ENCODE measurements at regions not wholly inside any gene's neighbourhood (a gene's known extent, or its start where the extent isn't known, plus 50 kb on each side); places are given as distances from the start of the nearest gene placed in this dataset.

DNA sequence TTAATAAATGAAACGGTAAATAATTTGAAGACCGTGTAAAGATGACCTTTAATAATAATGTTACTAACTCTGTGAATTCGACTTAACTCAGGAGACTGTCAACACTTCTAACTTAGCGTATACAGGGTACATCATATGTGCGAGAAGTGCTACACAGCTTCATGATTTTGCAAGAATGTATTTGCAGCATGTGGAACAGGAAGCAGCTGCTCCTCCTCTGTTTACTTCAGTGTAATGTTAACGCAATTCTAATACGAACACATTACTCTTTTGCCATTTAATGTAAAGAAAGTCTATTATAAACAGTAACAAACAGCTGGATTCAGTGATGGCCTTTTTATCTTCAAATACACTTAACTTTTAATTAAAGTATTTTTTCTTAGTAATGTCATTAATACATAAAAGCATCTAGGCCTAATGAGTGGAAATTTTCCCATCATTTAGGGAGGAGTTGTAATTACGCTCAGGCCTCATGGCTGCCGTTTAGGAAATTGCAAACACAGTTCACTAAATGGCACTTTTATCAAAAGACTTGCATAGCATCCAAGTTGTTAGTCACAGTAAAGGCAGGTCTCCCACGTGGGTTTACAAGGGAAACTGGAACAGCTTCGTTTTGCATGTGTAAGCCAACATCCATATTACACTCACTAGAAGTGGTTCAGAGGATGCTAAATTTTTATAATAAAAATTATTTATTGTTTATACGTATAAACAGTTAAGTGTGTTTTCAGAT lies 635.7 kb downstream of the FBXO15 start:
- no peak for DNase-seq

DNA sequence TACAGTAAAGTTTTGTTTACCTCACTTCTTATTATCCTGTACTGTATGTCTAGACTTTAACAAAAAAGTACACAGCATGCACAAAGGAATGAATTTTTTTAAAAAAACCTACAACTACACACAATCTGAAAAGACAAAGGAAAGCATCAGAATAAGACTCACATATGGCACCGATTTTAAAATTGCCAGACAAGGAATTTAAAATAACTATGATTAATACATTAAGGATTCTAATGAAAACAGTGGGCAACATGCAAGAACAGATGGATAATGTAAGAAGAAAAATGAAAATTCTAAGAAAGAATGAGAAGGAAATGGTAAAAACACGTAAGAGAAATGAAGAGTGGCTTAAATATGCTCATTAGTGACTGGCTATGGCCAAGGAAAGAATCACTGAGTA lies 638.2 kb downstream of the FBXO15 start:
- no peak for DNase-seq

GRCh38 chr18:73503326-73503725 lies 635.5 kb upstream of the NETO1 start:
- no peak for DNase-seq

- DNase-seq: no peak
These were observed 620.2 kb upstream of the NETO1 start for GRCh38 chr18:73487966-73488365.

- no peak for DNase-seq
These were observed 617.4 kb upstream of the NETO1 start for GRCh38 chr18:73485166-73485565.

- no peak for DNase-seq
These were observed 615.1 kb upstream of the NETO1 start for GRCh38 chr18:73482901-73483300.

GRCh38 chr18:73479477-73479876 lies 611.7 kb upstream of the NETO1 start:
- DNase-seq: no peak

DNA sequence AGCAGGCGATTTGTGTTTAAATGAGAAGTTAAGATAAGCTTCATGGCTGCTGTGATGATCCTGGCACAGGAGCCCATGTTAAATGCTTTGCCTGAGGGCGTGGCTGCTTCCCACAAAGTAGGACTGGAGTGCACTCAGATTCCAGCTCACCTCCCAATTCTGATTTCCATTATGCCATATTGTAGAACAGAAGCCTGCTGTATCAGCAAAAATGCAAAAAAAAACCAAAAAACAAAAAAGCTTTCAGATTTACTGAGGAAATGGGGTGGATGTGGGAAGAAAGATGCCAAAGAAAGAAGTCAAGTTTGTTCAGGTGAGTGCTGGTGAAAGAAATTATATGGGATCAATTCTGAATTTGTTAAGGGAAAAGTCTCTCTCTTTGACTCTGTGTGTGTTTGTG lies 610.4 kb upstream of the NETO1 start:
- no peak for DNase-seq

GRCh38 chr18:73476031-73476430 lies 608.2 kb upstream of the NETO1 start:
- no peak for DNase-seq

- DNase-seq: no peak
These were observed 594.3 kb upstream of the NETO1 start for GRCh38 chr18:73462092-73462491.

GRCh38 chr18:73461780-73462059 lies 593.9 kb upstream of the NETO1 start:
- DNase-seq: no peak

DNA sequence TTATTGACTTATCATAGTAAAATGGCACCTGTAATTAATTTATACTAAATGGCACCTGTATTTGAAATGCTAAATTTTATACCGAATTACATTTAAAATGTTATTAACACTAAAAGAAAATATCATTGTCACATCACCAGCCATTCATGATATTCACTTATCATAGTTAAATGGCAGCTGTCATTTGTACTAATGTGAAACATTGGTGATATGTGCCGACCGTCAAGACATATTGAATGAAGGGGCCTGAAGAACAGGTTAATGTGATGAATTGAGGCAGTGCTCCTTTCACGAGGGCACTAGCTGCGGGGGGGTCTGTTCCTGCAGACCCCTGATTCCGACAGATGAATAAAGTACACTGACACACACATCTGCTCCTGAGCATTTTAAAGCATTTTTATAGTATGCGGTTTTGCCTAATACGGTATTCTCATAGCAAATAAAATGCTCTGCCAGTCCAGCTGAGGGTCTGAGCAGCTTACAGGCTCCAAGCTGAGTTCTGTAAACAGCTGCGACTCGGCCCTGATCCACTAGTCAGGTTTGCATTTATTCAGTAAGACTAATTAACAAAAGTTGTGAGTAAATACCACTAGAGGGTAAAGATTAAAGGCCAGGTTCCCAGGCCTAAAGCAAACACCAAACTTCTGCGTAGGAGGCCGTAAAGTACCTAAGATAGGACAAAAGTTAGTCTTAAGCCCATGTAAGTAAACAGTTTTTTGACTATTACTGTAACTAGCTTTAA lies 593.4 kb upstream of the NETO1 start:
- no peak for DNase-seq

- DNase-seq: no peak
These were observed 590.6 kb upstream of the NETO1 start for GRCh38 chr18:73458186-73458964.

DNA sequence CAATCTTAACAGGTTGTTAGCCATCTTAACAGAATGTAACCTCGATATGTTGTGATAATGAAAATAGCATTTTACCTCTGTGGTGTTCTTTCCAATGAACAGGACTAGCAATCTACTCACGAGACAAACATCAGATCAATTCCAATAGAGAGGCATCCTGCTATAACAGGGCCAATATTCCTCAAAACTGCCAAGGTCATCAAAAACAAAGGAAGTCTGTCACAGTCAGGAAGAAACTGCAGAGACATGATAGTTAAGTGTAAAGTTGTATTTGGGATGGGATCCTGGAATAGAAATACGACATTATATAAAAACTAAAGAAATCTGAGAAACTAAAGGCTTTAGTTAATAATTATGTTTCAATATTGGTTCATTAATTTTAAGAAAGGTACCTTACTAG lies 588.9 kb upstream of the NETO1 start:
- DNase-seq: no peak

DNA sequence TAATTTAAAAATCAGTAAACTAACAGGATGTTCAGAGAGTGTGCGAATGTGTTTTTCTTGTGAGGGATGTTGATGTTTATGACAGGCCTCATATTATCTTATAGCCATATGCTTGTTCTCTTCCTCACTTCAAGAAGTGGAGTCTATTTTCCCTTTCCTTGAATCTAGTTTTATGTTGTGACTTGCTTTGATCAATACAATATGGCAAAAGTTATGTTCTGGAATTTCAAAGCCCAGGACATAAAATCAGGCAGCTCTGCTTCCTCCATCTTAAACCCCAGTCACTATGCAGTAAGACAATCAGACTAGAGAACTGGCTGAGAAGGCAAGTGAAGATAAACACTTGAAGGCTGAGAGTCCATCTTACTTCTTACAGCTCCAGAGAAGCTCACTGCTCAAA lies 585.1 kb upstream of the NETO1 start:
- no peak for DNase-seq

GRCh38 chr18:73446502-73446901 lies 578.7 kb upstream of the NETO1 start:
- DNase-seq: no peak

- no peak for DNase-seq
These were observed 563.8 kb upstream of the NETO1 start for GRCh38 chr18:73431620-73432019.

DNA sequence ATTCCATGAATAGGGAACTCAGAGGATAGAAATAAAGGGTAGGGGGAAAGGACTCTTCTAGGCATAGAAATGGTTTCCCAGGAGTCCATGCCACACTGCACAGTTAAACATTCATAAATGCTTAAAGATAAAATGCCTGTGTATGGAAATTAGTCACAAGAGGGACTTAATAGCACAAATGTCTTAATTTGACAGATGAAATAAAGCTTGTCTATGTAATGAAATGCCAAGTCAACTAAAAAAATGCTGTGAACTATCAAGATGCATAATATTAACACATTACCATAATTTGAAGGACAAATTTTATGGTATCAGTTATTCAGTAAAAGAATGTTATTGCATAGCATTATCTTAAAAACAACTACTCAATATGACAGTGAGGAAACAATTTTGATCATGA lies 553.2 kb upstream of the NETO1 start:
- DNase-seq: no peak

DNA sequence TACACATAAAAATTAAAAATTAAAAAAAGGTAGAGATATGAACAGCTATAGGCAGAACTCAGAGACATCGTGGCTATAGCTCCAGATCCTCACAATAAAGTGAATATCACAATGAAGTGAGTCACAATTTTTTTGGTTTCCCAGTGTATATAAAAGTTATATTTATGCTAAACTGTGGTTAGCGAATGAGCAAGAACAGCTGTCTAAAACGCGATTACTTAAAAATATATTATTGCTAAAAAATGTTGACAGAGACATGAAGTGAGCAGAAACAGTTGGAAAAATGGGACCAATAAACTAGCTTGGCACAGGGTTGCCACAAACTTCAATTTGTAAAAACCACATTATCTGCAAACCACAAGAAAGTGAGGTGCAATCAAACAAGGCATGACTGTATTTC lies 551.7 kb upstream of the NETO1 start:
- no peak for DNase-seq

DNA sequence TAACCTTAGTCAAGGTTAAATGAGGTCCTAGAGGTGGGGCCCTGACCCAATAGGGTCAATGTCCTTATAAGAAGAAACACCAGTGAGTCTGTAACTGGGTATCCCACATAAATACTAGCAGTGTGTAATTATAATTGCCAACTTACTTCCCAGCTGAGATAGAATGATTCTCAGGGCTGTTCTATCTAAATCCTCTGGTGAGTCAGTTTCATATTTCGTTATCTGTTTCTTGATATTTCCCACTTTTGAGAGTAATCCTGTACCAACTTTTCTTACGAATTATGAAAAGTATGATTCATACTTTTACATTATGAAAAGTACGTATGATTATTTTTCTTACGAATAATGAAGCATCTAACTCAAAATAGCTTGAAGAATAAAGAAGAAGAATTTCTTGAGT lies 546.8 kb upstream of the NETO1 start:
- no peak for DNase-seq

GRCh38 chr18:73414069-73414468 lies 546.3 kb upstream of the NETO1 start:
- no peak for DNase-seq

GRCh38 chr18:73409242-73409641 lies 541.5 kb upstream of the NETO1 start:
- no peak for DNase-seq

- DNase-seq: no peak
These were observed 540.7 kb upstream of the NETO1 start for GRCh38 chr18:73408469-73408868.

DNA sequence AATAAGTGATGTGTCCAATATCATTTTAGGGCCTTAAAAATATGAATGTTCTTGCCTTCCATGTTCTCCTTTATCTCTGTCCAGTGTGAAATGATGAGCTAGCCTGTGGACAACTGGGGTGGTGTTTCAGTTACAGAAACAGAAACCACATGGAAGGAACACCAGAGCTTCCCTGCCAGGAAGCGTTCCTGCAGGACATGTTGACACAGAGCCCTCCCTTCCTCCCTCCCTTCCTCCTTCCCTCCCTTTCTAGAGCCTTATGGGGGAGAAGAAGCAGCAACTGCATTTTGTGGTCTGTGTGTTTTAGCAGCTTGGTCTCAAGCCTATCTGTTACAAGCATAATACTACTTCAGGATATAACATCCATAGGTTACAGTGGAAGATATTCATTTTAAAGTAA lies 539.7 kb upstream of the NETO1 start:
- no peak for DNase-seq

All from CD4-positive, alpha-beta T cell treated with Interleukin-4 for 4 hours (primary cell).